ENCODE measurements at regions not wholly inside any gene's neighbourhood (a gene's known extent, or its start where the extent isn't known, plus 50 kb on each side); places are given as distances from the start of the nearest gene placed in this dataset.

- no peaks in the 10 kb centered on the region for H3K4me1 ChIP-seq (ENCODE audit: control insufficient read depth in 2 of 2, insufficient read depth in 2 of 2, low read length in 2 of 2)
- no peaks in the 10 kb centered on the region for H3K36me3 ChIP-seq (ENCODE audit: control insufficient read depth in 2 of 2, insufficient read depth in 2 of 2, low read length in 2 of 2)
- H3K9me3 ChIP-seq (ENCODE audit: control insufficient read depth in 2 of 2, low read length in 2 of 2): no peaks in the 10 kb centered on the region
- H3K27me3 ChIP-seq (ENCODE audit: control insufficient read depth in 2 of 2, insufficient read depth in 2 of 2, low read length in 2 of 2): no peaks in the 10 kb centered on the region
- H3K27ac ChIP-seq (ENCODE audit: low read depth in 2 of 2, low read length in 2 of 2): no peak overlapping the region
- H3K4me3 ChIP-seq (ENCODE audit: low read length in 2 of 2): no peak overlapping the region
- no peak overlapping the region for H3K9ac ChIP-seq (ENCODE audit: low read depth in 1 of 2, low read length in 2 of 2)
These were observed 1025.7 kb upstream of the TENM4 start for GRCh38 chr11:80466570-80466969.

- Histone ChIP-seq H3K27me3 (ENCODE audit: control insufficient read depth in 2 of 2, insufficient read depth in 2 of 2, low read length in 2 of 2) (no peaks in the 10 kb centered on the region), H3K4me1 (ENCODE audit: control insufficient read depth in 2 of 2, insufficient read depth in 2 of 2, low read length in 2 of 2) (no peaks in the 10 kb centered on the region), H3K9me3 (ENCODE audit: control insufficient read depth in 2 of 2, low read length in 2 of 2) (no peaks in the 10 kb centered on the region), H3K4me3 (ENCODE audit: low read length in 2 of 2) (no peak overlapping the region), H3K27ac (ENCODE audit: low read depth in 2 of 2, low read length in 2 of 2) (no peak overlapping the region), H3K9ac (ENCODE audit: low read depth in 1 of 2, low read length in 2 of 2) (no peak overlapping the region), H3K36me3 (ENCODE audit: control insufficient read depth in 2 of 2, insufficient read depth in 2 of 2, low read length in 2 of 2) (no peaks in the 10 kb centered on the region)
These were observed 1021.4 kb upstream of the TENM4 start for GRCh38 chr11:80462211-80462610.

- H3K4me3 ChIP-seq (ENCODE audit: low read length in 2 of 2): no peak overlapping the region
- H3K36me3 ChIP-seq (ENCODE audit: control insufficient read depth in 2 of 2, insufficient read depth in 2 of 2, low read length in 2 of 2): no peaks in the 10 kb centered on the region
- H3K9ac ChIP-seq (ENCODE audit: low read depth in 1 of 2, low read length in 2 of 2): no peak overlapping the region
- H3K9me3 ChIP-seq (ENCODE audit: control insufficient read depth in 2 of 2, low read length in 2 of 2): no peaks in the 10 kb centered on the region
- H3K27ac ChIP-seq (ENCODE audit: low read depth in 2 of 2, low read length in 2 of 2): no peak overlapping the region
- H3K4me1 ChIP-seq (ENCODE audit: control insufficient read depth in 2 of 2, insufficient read depth in 2 of 2, low read length in 2 of 2): no peaks in the 10 kb centered on the region
- H3K27me3 ChIP-seq (ENCODE audit: control insufficient read depth in 2 of 2, insufficient read depth in 2 of 2, low read length in 2 of 2): no peaks in the 10 kb centered on the region
These were observed 1017.5 kb upstream of the TENM4 start for GRCh38 chr11:80458376-80458775.

- no peaks in the 10 kb centered on the region for H3K9me3 ChIP-seq (ENCODE audit: control insufficient read depth in 2 of 2, low read length in 2 of 2)
These were observed 1017.0 kb upstream of the TENM4 start for GRCh38 chr11:80457823-80458222.

GRCh38 chr11:80455818-80456217, 1015.0 kb upstream of the TENM4 start:
- Histone ChIP-seq H3K27ac (ENCODE audit: low read depth in 2 of 2, low read length in 2 of 2) (no peak overlapping the region), H3K4me3 (ENCODE audit: low read length in 2 of 2) (no peak overlapping the region), H3K9ac (ENCODE audit: low read depth in 1 of 2, low read length in 2 of 2) (no peak overlapping the region)

More at GRCh38 chr11:80457823-80458222, 1017.0 kb upstream of the TENM4 start:
- no peaks in the 10 kb centered on the region for H3K36me3 ChIP-seq (ENCODE audit: control insufficient read depth in 2 of 2, insufficient read depth in 2 of 2, low read length in 2 of 2)
- H3K27ac ChIP-seq (ENCODE audit: low read depth in 2 of 2, low read length in 2 of 2): no peak overlapping the region
- no peak overlapping the region for H3K9ac ChIP-seq (ENCODE audit: low read depth in 1 of 2, low read length in 2 of 2)
- no peaks in the 10 kb centered on the region for H3K4me1 ChIP-seq (ENCODE audit: control insufficient read depth in 2 of 2, insufficient read depth in 2 of 2, low read length in 2 of 2)
- no peaks in the 10 kb centered on the region for H3K27me3 ChIP-seq (ENCODE audit: control insufficient read depth in 2 of 2, insufficient read depth in 2 of 2, low read length in 2 of 2)
- no peak overlapping the region for H3K4me3 ChIP-seq (ENCODE audit: low read length in 2 of 2)

GRCh38 chr11:80451105-80451504, 1010.3 kb upstream of the TENM4 start:
- no peaks in the 10 kb centered on the region for H3K27me3 ChIP-seq (ENCODE audit: control insufficient read depth in 2 of 2, insufficient read depth in 2 of 2, low read length in 2 of 2)
- no peak overlapping the region for H3K9ac ChIP-seq (ENCODE audit: low read depth in 1 of 2, low read length in 2 of 2)
- H3K9me3 ChIP-seq (ENCODE audit: control insufficient read depth in 2 of 2, low read length in 2 of 2): no peaks in the 10 kb centered on the region
- H3K27ac ChIP-seq (ENCODE audit: low read depth in 2 of 2, low read length in 2 of 2): no peak overlapping the region
- H3K4me3 ChIP-seq (ENCODE audit: low read length in 2 of 2): no peak overlapping the region
- no peaks in the 10 kb centered on the region for H3K36me3 ChIP-seq (ENCODE audit: control insufficient read depth in 2 of 2, insufficient read depth in 2 of 2, low read length in 2 of 2)
- no peaks in the 10 kb centered on the region for H3K4me1 ChIP-seq (ENCODE audit: control insufficient read depth in 2 of 2, insufficient read depth in 2 of 2, low read length in 2 of 2)

More at GRCh38 chr11:80455818-80456217, 1015.0 kb upstream of the TENM4 start:
- Histone ChIP-seq H3K27me3 (ENCODE audit: control insufficient read depth in 2 of 2, insufficient read depth in 2 of 2, low read length in 2 of 2) (no peaks in the 10 kb centered on the region), H3K9me3 (ENCODE audit: control insufficient read depth in 2 of 2, low read length in 2 of 2) (no peaks in the 10 kb centered on the region), H3K4me1 (ENCODE audit: control insufficient read depth in 2 of 2, insufficient read depth in 2 of 2, low read length in 2 of 2) (no peaks in the 10 kb centered on the region), H3K36me3 (ENCODE audit: control insufficient read depth in 2 of 2, insufficient read depth in 2 of 2, low read length in 2 of 2) (no peaks in the 10 kb centered on the region)

GRCh38 chr11:80448709-80449108, 1007.9 kb upstream of the TENM4 start:
- Histone ChIP-seq H3K4me3 (ENCODE audit: low read length in 2 of 2) (no peak overlapping the region), H3K9ac (ENCODE audit: low read depth in 1 of 2, low read length in 2 of 2) (no peak overlapping the region), H3K4me1 (ENCODE audit: control insufficient read depth in 2 of 2, insufficient read depth in 2 of 2, low read length in 2 of 2) (no peaks in the 10 kb centered on the region), H3K9me3 (ENCODE audit: control insufficient read depth in 2 of 2, low read length in 2 of 2) (no peaks in the 10 kb centered on the region), H3K36me3 (ENCODE audit: control insufficient read depth in 2 of 2, insufficient read depth in 2 of 2, low read length in 2 of 2) (no peaks in the 10 kb centered on the region), H3K27me3 (ENCODE audit: control insufficient read depth in 2 of 2, insufficient read depth in 2 of 2, low read length in 2 of 2) (no peaks in the 10 kb centered on the region), H3K27ac (ENCODE audit: low read depth in 2 of 2, low read length in 2 of 2) (no peak overlapping the region)

GRCh38 chr11:80443177-80443576, 1002.3 kb upstream of the TENM4 start:
- H3K27me3 ChIP-seq (ENCODE audit: control insufficient read depth in 2 of 2, insufficient read depth in 2 of 2, low read length in 2 of 2): no peaks in the 10 kb centered on the region
- no peak overlapping the region for H3K4me3 ChIP-seq (ENCODE audit: low read length in 2 of 2)
- no peaks in the 10 kb centered on the region for H3K9me3 ChIP-seq (ENCODE audit: control insufficient read depth in 2 of 2, low read length in 2 of 2)
- no peak overlapping the region for H3K27ac ChIP-seq (ENCODE audit: low read depth in 2 of 2, low read length in 2 of 2)
- no peak overlapping the region for H3K9ac ChIP-seq (ENCODE audit: low read depth in 1 of 2, low read length in 2 of 2)
- no peaks in the 10 kb centered on the region for H3K36me3 ChIP-seq (ENCODE audit: control insufficient read depth in 2 of 2, insufficient read depth in 2 of 2, low read length in 2 of 2)
- no peaks in the 10 kb centered on the region for H3K4me1 ChIP-seq (ENCODE audit: control insufficient read depth in 2 of 2, insufficient read depth in 2 of 2, low read length in 2 of 2)

GRCh38 chr11:80441821-80442220, 1001.0 kb upstream of the TENM4 start:
- no peak overlapping the region for H3K4me3 ChIP-seq (ENCODE audit: low read length in 2 of 2)

GRCh38 chr11:80440835-80441234, 1000.0 kb upstream of the TENM4 start:
- no peak overlapping the region for H3K4me3 ChIP-seq (ENCODE audit: low read length in 2 of 2)
- no peaks in the 10 kb centered on the region for H3K27me3 ChIP-seq (ENCODE audit: control insufficient read depth in 2 of 2, insufficient read depth in 2 of 2, low read length in 2 of 2)
- H3K4me1 ChIP-seq (ENCODE audit: control insufficient read depth in 2 of 2, insufficient read depth in 2 of 2, low read length in 2 of 2): peaks cover 0 to 2% of the 10 kb centered on the region in 2 donors
- no peak overlapping the region for H3K27ac ChIP-seq (ENCODE audit: low read depth in 2 of 2, low read length in 2 of 2)
- H3K36me3 ChIP-seq (ENCODE audit: control insufficient read depth in 2 of 2, insufficient read depth in 2 of 2, low read length in 2 of 2): no peaks in the 10 kb centered on the region
- no peaks in the 10 kb centered on the region for H3K9me3 ChIP-seq (ENCODE audit: control insufficient read depth in 2 of 2, low read length in 2 of 2)
- no peak overlapping the region for H3K9ac ChIP-seq (ENCODE audit: low read depth in 1 of 2, low read length in 2 of 2)

More at GRCh38 chr11:80441821-80442220, 1001.0 kb upstream of the TENM4 start:
- Histone ChIP-seq H3K36me3 (ENCODE audit: control insufficient read depth in 2 of 2, insufficient read depth in 2 of 2, low read length in 2 of 2) (no peaks in the 10 kb centered on the region), H3K27me3 (ENCODE audit: control insufficient read depth in 2 of 2, insufficient read depth in 2 of 2, low read length in 2 of 2) (no peaks in the 10 kb centered on the region), H3K27ac (ENCODE audit: low read depth in 2 of 2, low read length in 2 of 2) (no peak overlapping the region), H3K9me3 (ENCODE audit: control insufficient read depth in 2 of 2, low read length in 2 of 2) (no peaks in the 10 kb centered on the region), H3K4me1 (ENCODE audit: control insufficient read depth in 2 of 2, insufficient read depth in 2 of 2, low read length in 2 of 2) (no peaks in the 10 kb centered on the region), H3K9ac (ENCODE audit: low read depth in 1 of 2, low read length in 2 of 2) (no peak overlapping the region)

GRCh38 chr11:80436547-80436946, 995.7 kb upstream of the TENM4 start:
- H3K9ac ChIP-seq (ENCODE audit: low read depth in 1 of 2, low read length in 2 of 2): no peak overlapping the region
- H3K27me3 ChIP-seq (ENCODE audit: control insufficient read depth in 2 of 2, insufficient read depth in 2 of 2, low read length in 2 of 2): no peaks in the 10 kb centered on the region
- no peak overlapping the region for H3K4me3 ChIP-seq (ENCODE audit: low read length in 2 of 2)
- no peaks in the 10 kb centered on the region for H3K36me3 ChIP-seq (ENCODE audit: control insufficient read depth in 2 of 2, insufficient read depth in 2 of 2, low read length in 2 of 2)
- H3K9me3 ChIP-seq (ENCODE audit: control insufficient read depth in 2 of 2, low read length in 2 of 2): no peaks in the 10 kb centered on the region
- H3K27ac ChIP-seq (ENCODE audit: low read depth in 2 of 2, low read length in 2 of 2): no peak overlapping the region
- H3K4me1 ChIP-seq (ENCODE audit: control insufficient read depth in 2 of 2, insufficient read depth in 2 of 2, low read length in 2 of 2): peaks cover 0 to 2% of the 10 kb centered on the region in 2 donors

Data from mucosa of rectum (tissue), 2 donors.